Suprapubic skin (tissue), 3 donors: ENCODE measurements at regions not wholly inside any gene's neighbourhood (a gene's known extent, or its start where the extent isn't known, plus 50 kb on each side); places are given as distances from the start of the nearest gene placed in this dataset.

Source experiments
- EP300 ChIP-seq: sonication (generic); formaldehyde crosslinking; IDR thresholded peaks from one replicate; pipeline ENCODE4 v1.6.1; 2017; ENCODE audit warnings: antibody characterized with exemption
- POLR2A ChIP-seq, 2 donors: fragments of 450-650 bp; IDR thresholded peaks; one replicate each; pipeline ENCODE4 v1.6.1; 2017; ENCODE audit warnings: antibody characterized with exemption in 2 of 2, mild to moderate bottlenecking in 2 of 2, moderate library complexity in 2 of 2
- TF ChIP-seq, protein P1 (sequence below), 2 donors: fragments of 200-600 bp in 1 of 2; fragments of 450-650 bp in 1 of 2; sonication (generic) in 1 of 2; IDR thresholded peaks; one replicate each; pipeline ENCODE4 v1.5.1; 2016 to 2019; ENCODE audit warnings: antibody characterized with exemption in 2 of 2, mild to moderate bottlenecking in 1 of 2, moderate library complexity in 1 of 2

DNA sequence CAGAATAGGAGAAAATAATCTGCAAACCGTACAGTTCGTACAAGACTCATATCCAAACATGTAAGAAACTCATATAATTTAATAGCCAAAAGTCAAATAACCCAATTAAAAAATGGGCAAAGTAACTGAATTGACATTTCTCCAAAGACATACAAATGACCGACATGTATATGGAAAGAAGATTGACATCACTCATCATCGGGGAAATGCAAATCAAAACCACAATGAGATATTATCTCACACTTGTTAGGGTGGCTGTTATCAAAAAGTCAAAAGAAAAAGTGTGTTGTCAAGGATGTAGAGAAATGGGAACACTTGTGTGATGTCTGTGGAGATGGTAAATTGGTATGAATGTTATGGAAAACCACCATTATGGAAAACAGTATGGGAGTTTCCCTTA, 70.5 kb upstream of the STXBP5 start:
- TF ChIP-seq, protein P1, sequence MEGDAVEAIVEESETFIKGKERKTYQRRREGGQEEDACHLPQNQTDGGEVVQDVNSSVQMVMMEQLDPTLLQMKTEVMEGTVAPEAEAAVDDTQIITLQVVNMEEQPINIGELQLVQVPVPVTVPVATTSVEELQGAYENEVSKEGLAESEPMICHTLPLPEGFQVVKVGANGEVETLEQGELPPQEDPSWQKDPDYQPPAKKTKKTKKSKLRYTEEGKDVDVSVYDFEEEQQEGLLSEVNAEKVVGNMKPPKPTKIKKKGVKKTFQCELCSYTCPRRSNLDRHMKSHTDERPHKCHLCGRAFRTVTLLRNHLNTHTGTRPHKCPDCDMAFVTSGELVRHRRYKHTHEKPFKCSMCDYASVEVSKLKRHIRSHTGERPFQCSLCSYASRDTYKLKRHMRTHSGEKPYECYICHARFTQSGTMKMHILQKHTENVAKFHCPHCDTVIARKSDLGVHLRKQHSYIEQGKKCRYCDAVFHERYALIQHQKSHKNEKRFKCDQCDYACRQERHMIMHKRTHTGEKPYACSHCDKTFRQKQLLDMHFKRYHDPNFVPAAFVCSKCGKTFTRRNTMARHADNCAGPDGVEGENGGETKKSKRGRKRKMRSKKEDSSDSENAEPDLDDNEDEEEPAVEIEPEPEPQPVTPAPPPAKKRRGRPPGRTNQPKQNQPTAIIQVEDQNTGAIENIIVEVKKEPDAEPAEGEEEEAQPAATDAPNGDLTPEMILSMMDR (IDR thresholded peaks at IDR 0.05) = no peak
- no peak for TF ChIP-seq EP300
- no peak for TF ChIP-seq POLR2A (IDR thresholded peaks at IDR 0.05)
